NT2/D1 (cell line): ENCODE measurements at regions not wholly inside any gene's neighbourhood (a gene's known extent, or its start where the extent isn't known, plus 50 kb on each side); places are given as distances from the start of the nearest gene placed in this dataset.

Source experiments
- DNase-seq: peaks from one replicate; pipeline ENCODE4 v3.0.0-alpha.2; 2011; ENCODE audit warnings: low read depth, low spot score
- H3K27me3 ChIP-seq: 2 replicates; pipeline ENCODE4 v1.6.0; 2011; ENCODE audit warnings: mild to moderate bottlenecking; ENCODE audit not compliant: insufficient read length, insufficient read depth
- H3K36me3 ChIP-seq: 2 replicates; pipeline ENCODE4 v1.6.1; 2011; ENCODE audit warnings: mild to moderate bottlenecking, low read length, mixed read lengths; ENCODE audit not compliant: insufficient read depth, insufficient read length
- H3K4me1 ChIP-seq: 2 replicates; pipeline ENCODE4 v1.5.1; 2011; ENCODE audit not compliant: insufficient read depth, insufficient read length
- H3K4me3 ChIP-seq: 2 replicates; pipeline ENCODE4 v1.5.1; 2011; ENCODE audit warnings: low read depth; ENCODE audit not compliant: insufficient read length
- H3K9ac ChIP-seq: 2 replicates; pipeline ENCODE4 v1.6.0; 2011; ENCODE audit warnings: low read depth; ENCODE audit not compliant: insufficient read length
- H3K9me3 ChIP-seq: 2 replicates; pipeline ENCODE4 v1.5.1; 2011; ENCODE audit warnings: mild to moderate bottlenecking, low read length; ENCODE audit not compliant: insufficient read depth
- SUZ12 ChIP-seq: IDR thresholded peaks from 2 replicates; pipeline ENCODE4 v1.6.1; 2011; ENCODE audit not compliant: insufficient read length, insufficient read depth; ENCODE audit errors: extremely low read depth
- YY1 ChIP-seq: IDR thresholded peaks from 2 replicates; pipeline ENCODE4 v1.6.1; 2011; ENCODE audit not compliant: insufficient read length, insufficient read depth
- ZNF274 ChIP-seq: IDR thresholded peaks from 2 replicates; pipeline ENCODE4 v1.6.1; 2011; ENCODE audit warnings: mild to moderate bottlenecking, low read depth, low read length

GRCh38 chr6:78559056-78559455 lies 308.3 kb upstream of the IRAK1BP1 start:
- no peaks in the 10 kb centered on the region for H3K27me3 ChIP-seq
- H3K9me3 ChIP-seq = peaks cover 13% of the 10 kb centered on the region; the same call in 1 of the 2 replicates
- no peak overlapping the region for H3K4me3 ChIP-seq
- no peak for TF ChIP-seq SUZ12
- TF ChIP-seq ZNF274 = no peak
- TF ChIP-seq YY1 = no peak
- DNase-seq = no peak
- no peaks in the 10 kb centered on the region for H3K4me1 ChIP-seq
- H3K36me3 ChIP-seq = no peaks in the 10 kb centered on the region
- no peak overlapping the region for H3K9ac ChIP-seq

GRCh38 chr6:78561015-78561414 lies 306.3 kb upstream of the IRAK1BP1 start:
- Histone ChIP-seq H3K4me1 (no peaks in the 10 kb centered on the region), H3K9ac (no peak overlapping the region)
- DNase-seq = no peak

DNA sequence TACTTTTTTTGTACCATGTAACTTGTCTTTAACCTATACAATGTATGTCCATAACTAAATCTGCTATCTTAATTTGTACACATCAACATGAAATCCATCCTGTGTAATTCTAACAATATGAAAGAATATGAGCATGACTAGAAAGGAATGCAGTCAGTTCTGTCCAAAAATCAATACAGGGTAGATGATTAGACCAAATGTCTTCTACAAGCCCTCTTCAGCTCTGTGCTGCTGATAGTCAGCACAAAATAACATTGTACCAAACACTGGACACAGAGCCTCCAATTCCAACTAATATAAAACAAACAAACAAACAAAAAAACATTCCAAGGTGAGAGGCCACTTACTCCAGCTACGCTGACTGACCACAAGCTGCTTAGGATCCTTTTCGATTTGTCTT lies 301.4 kb upstream of the IRAK1BP1 start:
- no peaks in the 10 kb centered on the region for H3K36me3 ChIP-seq
- no peak overlapping the region for H3K9ac ChIP-seq
- H3K4me3 ChIP-seq = no peak overlapping the region
- peaks cover 8% of the 10 kb centered on the region; the same call in 1 of the 2 replicates for H3K9me3 ChIP-seq
- H3K27me3 ChIP-seq = no peaks in the 10 kb centered on the region
- no peak for TF ChIP-seq SUZ12
- TF ChIP-seq YY1 = no peak
- TF ChIP-seq ZNF274 = no peak
- H3K4me1 ChIP-seq = peaks cover 5% of the 10 kb centered on the region
- no peak for DNase-seq

More at GRCh38 chr6:78561015-78561414, 306.3 kb upstream of the IRAK1BP1 start:
- TF ChIP-seq SUZ12 (no peak), ZNF274 (no peak), YY1 (no peak)
- Histone ChIP-seq H3K9me3 (peaks cover 9% of the 10 kb centered on the region; the same call in 1 of the 2 replicates), H3K27me3 (no peaks in the 10 kb centered on the region), H3K4me3 (no peak overlapping the region), H3K36me3 (no peaks in the 10 kb centered on the region)

- TF ChIP-seq ZNF274 (no peak), YY1 (no peak), SUZ12 (no peak)
- H3K36me3 ChIP-seq = no peaks in the 10 kb centered on the region
- peaks cover 5% of the 10 kb centered on the region for H3K4me1 ChIP-seq
- no peaks in the 10 kb centered on the region for H3K27me3 ChIP-seq
- peaks cover 13% of the 10 kb centered on the region; the same call in 1 of the 2 replicates for H3K9me3 ChIP-seq
- DNase-seq = peak; percentile 68
- no peak overlapping the region for H3K9ac ChIP-seq
- H3K4me3 ChIP-seq = no peak overlapping the region
These were observed 297.3 kb upstream of the IRAK1BP1 start for GRCh38 chr6:78570044-78570443.

- no peak for DNase-seq
- Histone ChIP-seq H3K4me1 (no peaks in the 10 kb centered on the region), H3K27me3 (no peaks in the 10 kb centered on the region), H3K36me3 (no peaks in the 10 kb centered on the region), H3K4me3 (no peak overlapping the region), H3K9ac (no peak overlapping the region), H3K9me3 (peaks cover 5% of the 10 kb centered on the region; the same call in 1 of the 2 replicates)
- TF ChIP-seq YY1 (no peak), ZNF274 (no peak), SUZ12 (no peak)
These were observed 289.8 kb upstream of the IRAK1BP1 start for GRCh38 chr6:78577585-78577984.

GRCh38 chr6:78578430-78578829 lies 288.9 kb upstream of the IRAK1BP1 start:
- Histone ChIP-seq H3K27me3 (no peaks in the 10 kb centered on the region), H3K9ac (no peak overlapping the region), H3K4me1 (no peaks in the 10 kb centered on the region), H3K9me3 (no peaks in the 10 kb centered on the region), H3K4me3 (no peak overlapping the region), H3K36me3 (no peaks in the 10 kb centered on the region)
- no peak for TF ChIP-seq ZNF274
- no peak for TF ChIP-seq YY1
- TF ChIP-seq SUZ12 = no peak
- DNase-seq = no peak

DNA sequence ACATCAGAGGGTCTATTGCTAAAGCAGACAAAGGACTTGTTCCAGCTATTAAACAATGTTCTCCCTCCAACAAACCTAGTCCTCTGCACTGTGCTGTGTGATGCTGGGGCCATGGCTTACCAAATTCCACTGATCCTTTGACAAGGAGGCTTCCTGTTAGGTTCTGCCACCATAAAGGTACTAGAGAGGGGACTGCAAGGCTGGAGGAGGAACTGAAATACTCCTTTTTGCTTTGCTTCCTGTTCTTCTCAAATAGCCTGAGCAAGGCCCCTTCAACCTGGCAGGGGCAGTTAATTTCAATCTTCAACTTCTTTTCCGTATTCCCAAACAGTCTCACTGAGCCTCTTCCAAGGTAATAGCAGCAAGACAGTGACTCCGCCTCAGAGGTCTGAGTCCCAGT lies 286.4 kb upstream of the IRAK1BP1 start:
- Histone ChIP-seq H3K36me3 (no peaks in the 10 kb centered on the region), H3K4me3 (no peak overlapping the region), H3K27me3 (no peaks in the 10 kb centered on the region), H3K9ac (no peak overlapping the region), H3K9me3 (no peaks in the 10 kb centered on the region), H3K4me1 (no peaks in the 10 kb centered on the region)
- DNase-seq = no peak
- TF ChIP-seq SUZ12 (no peak), YY1 (no peak), ZNF274 (no peak)
